OCI-LY7 (cell line): ENCODE measurements at regions not wholly inside any gene's neighbourhood (a gene's known extent, or its start where the extent isn't known, plus 50 kb on each side); places are given as distances from the start of the nearest gene placed in this dataset.

Experiments used
- BruUV-seq: library from RNA; stranded (reverse); fragments of 400-500 nt; replicated peaks from 2 replicates; lab custom pipeline; 2021; lab: Mats Ljungman, UMichigan
- CTCF ChIA-PET: fragments of 300-600 bp; sonication (Branson Sonifier 250); formaldehyde crosslinking; loops from one replicate; lab custom pipeline; 2022; ENCODE audit warnings: antibody characterized with exemption; ENCODE audit not compliant: unreplicated experiment; lab: Charles Lee
- POLR2A ChIA-PET: fragments of 300-600 bp; sonication (Branson Sonifier 250); formaldehyde crosslinking; loops from one replicate; lab custom pipeline; 2022; ENCODE audit warnings: antibody characterized with exemption; lab: Charles Lee
- DNase-seq: peaks from one replicate; pipeline ENCODE4 v3.0.0-alpha.2; 2015; ENCODE audit warnings: low spot score
- H2AFZ ChIP-seq: fragments of 200-600 bp; sonication (generic), shearing (Covaris generic); 2 replicates; pipeline ENCODE4 v1.6.1; 2014; ENCODE audit warnings: mild to moderate bottlenecking, antibody characterized with exemption, low read length, moderate library complexity
- H3K27ac ChIP-seq: fragments of 200-600 bp; sonication (generic); 2 replicates; pipeline ENCODE4 v1.5.1; 2014; ENCODE audit warnings: mixed run types, low read depth, mild to moderate bottlenecking, moderate library complexity, low read length, inconsistent platforms; ENCODE audit not compliant: poor library complexity, severe bottlenecking
- H3K36me3 ChIP-seq: fragments of 200-600 bp; sonication (generic); 2 replicates; pipeline ENCODE4 v1.6.1; 2014; ENCODE audit warnings: mild to moderate bottlenecking, antibody characterized with exemption, low read length, moderate library complexity, mixed read lengths; ENCODE audit not compliant: insufficient read depth
- H3K4me1 ChIP-seq: fragments of 200-600 bp; sonication (generic); 2 replicates; pipeline ENCODE4 v1.5.1; 2014; ENCODE audit warnings: mild to moderate bottlenecking, low read length; ENCODE audit not compliant: insufficient read depth, poor library complexity, severe bottlenecking
- H3K4me2 ChIP-seq: fragments of 200-600 bp; sonication (generic); 2 replicates; pipeline ENCODE4 v1.6.1; 2014; ENCODE audit warnings: mild to moderate bottlenecking, low read length
- H3K4me3 ChIP-seq: fragments of 200-600 bp; sonication (generic); 2 replicates; pipeline ENCODE4 v1.5.1; 2014; ENCODE audit warnings: mild to moderate bottlenecking, low read depth, low read length; ENCODE audit not compliant: poor library complexity, severe bottlenecking
- H3K79me2 ChIP-seq: fragments of 200-600 bp; sonication (generic); 2 replicates; pipeline ENCODE4 v1.6.1; 2016; ENCODE audit warnings: low read depth, mild to moderate bottlenecking, low read length, moderate library complexity, mixed read lengths; ENCODE audit not compliant: insufficient read depth
- H3K9me2 ChIP-seq: fragments of 200-600 bp; sonication (generic); 2 replicates; pipeline ENCODE4 v1.6.1; 2016; ENCODE audit warnings: mild to moderate bottlenecking, low read length, mixed read lengths; ENCODE audit not compliant: insufficient read depth
- H3K9me3 ChIP-seq: fragments of 200-600 bp; sonication (generic); 2 replicates; pipeline ENCODE4 v1.6.1; 2014; ENCODE audit warnings: mild to moderate bottlenecking, mixed run types, low read length, mixed read lengths
- H4K20me1 ChIP-seq: fragments of 200-600 bp; sonication (generic); 2 replicates; pipeline ENCODE4 v1.6.1; 2014; ENCODE audit warnings: mild to moderate bottlenecking, antibody characterized with exemption, low read length, moderate library complexity, mixed read lengths; ENCODE audit not compliant: insufficient read depth
- EZH2phosphoT487 ChIP-seq: fragments of 200-600 bp; sonication (generic); IDR thresholded peaks from 2 replicates; pipeline ENCODE4 v1.6.1; 2018; ENCODE audit warnings: low read depth, borderline replicate concordance, mild to moderate bottlenecking, mixed run types, antibody characterized with exemption, low read length, moderate library complexity, mixed read lengths
- intact Hi-C: fragments of 100-400 bp; cut with micrococcal nuclease; formaldehyde crosslinking; loops from one replicate; pipeline ENCODE4 v1.10.0; 2022; ENCODE audit not compliant: unreplicated experiment
- TF ChIP-seq, protein P1 (sequence below): fragments of 200-600 bp; sonication (generic); conservative IDR thresholded peaks from 2 replicates; pipeline ENCODE4 v1.5.1; 2014; ENCODE audit warnings: mild to moderate bottlenecking, antibody characterized with exemption, low read length, moderate library complexity, mixed read lengths

DNA sequence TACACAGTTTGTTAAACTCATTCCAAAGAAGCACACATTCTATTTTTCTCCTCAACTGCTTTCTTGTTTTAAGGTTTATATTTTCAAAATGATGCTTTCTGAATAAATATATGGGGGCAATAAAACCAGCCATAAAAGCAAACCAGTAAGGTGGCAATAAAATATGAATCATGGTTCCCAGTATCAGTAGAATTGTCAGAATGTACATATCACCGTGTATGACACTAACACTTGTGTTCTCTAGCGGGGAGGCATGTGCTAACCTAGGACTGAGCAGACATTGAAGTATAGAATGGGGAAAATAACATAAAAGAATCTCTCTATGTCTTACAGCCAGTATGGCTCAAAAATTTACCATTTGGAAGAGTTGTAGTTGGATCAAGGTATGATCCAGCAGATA, 329.9 kb upstream of the ISL1 start:
- TF ChIP-seq EZH2phosphoT487: no peak
- TF ChIP-seq, protein P1, sequence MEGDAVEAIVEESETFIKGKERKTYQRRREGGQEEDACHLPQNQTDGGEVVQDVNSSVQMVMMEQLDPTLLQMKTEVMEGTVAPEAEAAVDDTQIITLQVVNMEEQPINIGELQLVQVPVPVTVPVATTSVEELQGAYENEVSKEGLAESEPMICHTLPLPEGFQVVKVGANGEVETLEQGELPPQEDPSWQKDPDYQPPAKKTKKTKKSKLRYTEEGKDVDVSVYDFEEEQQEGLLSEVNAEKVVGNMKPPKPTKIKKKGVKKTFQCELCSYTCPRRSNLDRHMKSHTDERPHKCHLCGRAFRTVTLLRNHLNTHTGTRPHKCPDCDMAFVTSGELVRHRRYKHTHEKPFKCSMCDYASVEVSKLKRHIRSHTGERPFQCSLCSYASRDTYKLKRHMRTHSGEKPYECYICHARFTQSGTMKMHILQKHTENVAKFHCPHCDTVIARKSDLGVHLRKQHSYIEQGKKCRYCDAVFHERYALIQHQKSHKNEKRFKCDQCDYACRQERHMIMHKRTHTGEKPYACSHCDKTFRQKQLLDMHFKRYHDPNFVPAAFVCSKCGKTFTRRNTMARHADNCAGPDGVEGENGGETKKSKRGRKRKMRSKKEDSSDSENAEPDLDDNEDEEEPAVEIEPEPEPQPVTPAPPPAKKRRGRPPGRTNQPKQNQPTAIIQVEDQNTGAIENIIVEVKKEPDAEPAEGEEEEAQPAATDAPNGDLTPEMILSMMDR: no peak
- Histone ChIP-seq H3K4me1 (no peaks in the 10 kb centered on the region), H3K4me3 (no peak overlapping the region), H3K27ac (no peak overlapping the region), H3K4me2 (no peak overlapping the region), H4K20me1 (no peaks in the 10 kb centered on the region), H3K9me3 (no peaks in the 10 kb centered on the region), H3K36me3 (no peaks in the 10 kb centered on the region), H3K9me2 (no peaks in the 10 kb centered on the region), H2AFZ (no peak overlapping the region), H3K79me2 (no peaks in the 10 kb centered on the region)
- ChIA-PET CTCF (no interaction called here), POLR2A (no interaction called here)
- no peak for DNase-seq
- intact Hi-C loops: no loop called here
- BruUV-seq: no TSS peak

DNA sequence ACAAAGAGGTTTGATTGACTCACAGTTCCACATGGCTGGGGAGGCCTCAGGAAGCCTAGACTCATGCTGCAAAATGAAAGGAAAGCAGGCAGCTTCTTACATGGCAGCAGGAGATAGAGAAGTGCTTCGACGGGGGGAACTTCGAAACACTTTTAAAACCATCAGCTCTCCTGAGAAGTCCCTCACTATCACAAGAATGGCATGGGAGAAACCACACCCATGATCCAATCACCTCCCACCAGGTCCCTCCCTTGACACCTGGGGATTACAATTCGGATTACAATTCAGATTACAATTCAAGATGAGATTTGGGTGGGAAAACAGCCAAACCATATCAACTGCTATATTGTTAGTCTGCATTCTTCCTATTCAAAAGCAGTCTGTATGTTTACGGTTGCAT, 322.3 kb upstream of the ISL1 start:
- no peaks in the 10 kb centered on the region for H3K36me3 ChIP-seq
- no peaks in the 10 kb centered on the region for H3K79me2 ChIP-seq
- no peaks in the 10 kb centered on the region for H3K4me1 ChIP-seq
- no peak for DNase-seq
- no peak overlapping the region for H3K27ac ChIP-seq
- no peaks in the 10 kb centered on the region for H3K9me3 ChIP-seq
- H4K20me1 ChIP-seq: no peaks in the 10 kb centered on the region
- no peak overlapping the region for H3K4me2 ChIP-seq
- H2AFZ ChIP-seq: no peak overlapping the region
- no TSS peak for BruUV-seq
- TF ChIP-seq EZH2phosphoT487: no peak
- TF ChIP-seq, protein P1: no peak
- intact Hi-C loops: no loop called here
- ChIA-PET POLR2A (no interaction called here), CTCF (no interaction called here)
- no peaks in the 10 kb centered on the region for H3K9me2 ChIP-seq
- H3K4me3 ChIP-seq: no peak overlapping the region

DNA sequence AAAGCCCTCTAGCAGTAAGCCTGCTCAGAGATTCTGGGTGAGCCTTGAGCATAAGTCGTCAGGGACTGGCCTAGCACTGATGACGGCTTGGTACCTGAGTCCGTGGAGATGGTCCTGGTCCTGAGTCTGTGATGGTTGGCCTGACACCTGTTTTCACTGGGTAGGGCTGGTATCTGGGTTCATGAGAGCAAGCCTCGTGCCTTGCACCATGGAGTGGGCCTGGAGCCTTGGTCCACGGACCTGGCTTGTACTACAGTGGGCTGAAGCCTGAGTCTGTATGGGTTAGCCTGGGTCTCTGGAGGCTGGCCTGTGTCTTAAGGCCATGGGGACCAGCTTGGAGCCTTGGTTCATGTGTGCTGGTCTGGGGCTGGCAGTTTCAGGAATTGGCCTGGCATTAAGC, 310.3 kb upstream of the ISL1 start:
- H3K36me3 ChIP-seq: no peaks in the 10 kb centered on the region
- intact Hi-C loops: no loop called here

More for the DNA sequence above, 310.3 kb upstream of the ISL1 start:
- no peaks in the 10 kb centered on the region for H3K9me3 ChIP-seq
- H3K79me2 ChIP-seq: no peaks in the 10 kb centered on the region
- TF ChIP-seq, protein P1: no peak
- no peak for TF ChIP-seq EZH2phosphoT487
- H3K27ac ChIP-seq: no peak overlapping the region
- CTCF ChIA-PET: no interaction called here
- H4K20me1 ChIP-seq: no peaks in the 10 kb centered on the region
- no TSS peak for BruUV-seq
- POLR2A ChIA-PET: no interaction called here
- H3K9me2 ChIP-seq: no peaks in the 10 kb centered on the region
- no peak overlapping the region for H3K4me2 ChIP-seq
- no peak overlapping the region for H3K4me3 ChIP-seq
- no peaks in the 10 kb centered on the region for H3K4me1 ChIP-seq
- DNase-seq: no peak
- H2AFZ ChIP-seq: no peak overlapping the region
